Activated T-cell treated with anti-CD3 and anti-CD28 coated beads, Interleukin-2, amount 50 U/mL, for 4 hours (primary cell): ENCODE measurements at regions not wholly inside any gene's neighbourhood (a gene's known extent, or its start where the extent isn't known, plus 50 kb on each side); places are given as distances from the start of the nearest gene placed in this dataset.
"Not testable (repeated sequence)": the region's sequence is repeated elsewhere in the genome, so short reads cannot be mapped to it uniquely, and the experiment has no call there.

Experiments
- ATAC-seq, 2 donors: fragments of 200-7000 bp; cut with Tn5 transposase; one replicate each; pipeline ENCODE4 v1.10.0; 2021
- DNase-seq: peaks from one replicate; pipeline ENCODE4 v3.0.0-alpha.2; 2020
- H3K27me3 Mint-ChIP-seq: one replicate; pipeline ENCODE4 v1.8.0; 2021; ENCODE audit warnings: low read depth, mixed read lengths
- H3K36me3 Mint-ChIP-seq: one replicate; pipeline ENCODE4 v1.8.0; 2022; ENCODE audit warnings: mixed read lengths; ENCODE audit not compliant: insufficient read depth
- H3K4me1 Mint-ChIP-seq: one replicate; pipeline ENCODE4 v1.8.0; 2021; ENCODE audit warnings: low read depth, mixed read lengths
- H3K4me3 Mint-ChIP-seq: one replicate; pipeline ENCODE4 v1.8.0; 2021; ENCODE audit warnings: mild to moderate bottlenecking, moderate library complexity, mixed read lengths
- H3K9me3 Mint-ChIP-seq: one replicate; pipeline ENCODE4 v1.8.0; 2021; ENCODE audit warnings: mixed read lengths

DNA sequence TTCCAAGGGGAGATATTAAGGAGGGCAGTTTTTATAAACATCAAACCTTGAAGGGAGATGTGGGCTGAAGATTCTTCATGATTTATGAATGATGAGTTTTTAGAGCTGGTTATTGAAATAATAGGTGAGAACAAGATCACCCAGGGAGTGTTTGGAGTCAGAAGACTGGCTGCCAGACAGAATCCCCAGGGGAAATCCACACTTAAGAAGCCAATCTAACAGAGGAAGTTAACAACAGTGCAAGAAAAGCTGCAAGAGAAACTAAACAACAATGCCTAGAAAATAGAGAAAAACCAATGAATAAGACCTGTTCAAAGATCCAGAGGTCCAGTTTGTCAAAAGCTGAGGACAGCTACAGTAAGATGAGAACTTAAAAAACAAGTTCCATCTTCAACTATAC, 167.9 kb upstream of the MAN1A1 start:
- no peak overlapping the region for H3K4me3 Mint-ChIP-seq
- no peaks in the 10 kb centered on the region for H3K36me3 Mint-ChIP-seq
- ATAC-seq (no peak), DNase-seq (no peak)
- H3K27me3 Mint-ChIP-seq = no peaks in the 10 kb centered on the region
- H3K9me3 Mint-ChIP-seq = no peaks in the 10 kb centered on the region
- no peaks in the 10 kb centered on the region for H3K4me1 Mint-ChIP-seq

DNA sequence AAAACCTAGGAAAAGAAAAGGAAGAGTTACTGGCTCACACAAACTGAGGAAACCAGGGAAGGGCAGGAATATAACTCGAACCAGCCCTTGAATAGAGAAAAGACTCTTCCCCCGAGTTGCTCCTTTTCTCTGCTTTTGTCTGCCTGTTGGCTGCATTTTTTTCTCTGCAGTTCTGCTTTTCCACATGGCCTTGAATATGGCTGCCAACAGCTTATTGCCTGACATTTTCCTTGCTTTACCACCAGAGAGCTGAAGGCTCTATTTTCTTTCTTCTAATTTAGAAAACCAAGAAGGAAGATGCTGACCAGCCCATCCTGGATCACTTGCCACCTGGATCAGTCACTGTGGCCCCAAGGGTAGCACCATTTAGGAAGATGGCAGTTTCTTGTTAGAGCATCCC, 164.8 kb upstream of the MAN1A1 start:
- no peak for DNase-seq
- Mint-ChIP-seq H3K4me3 (no peak overlapping the region), H3K4me1 (no peaks in the 10 kb centered on the region), H3K36me3 (no peaks in the 10 kb centered on the region), H3K27me3 (peaks cover 3% of the 10 kb centered on the region), H3K9me3 (no peaks in the 10 kb centered on the region)
- ATAC-seq = no peak

DNA sequence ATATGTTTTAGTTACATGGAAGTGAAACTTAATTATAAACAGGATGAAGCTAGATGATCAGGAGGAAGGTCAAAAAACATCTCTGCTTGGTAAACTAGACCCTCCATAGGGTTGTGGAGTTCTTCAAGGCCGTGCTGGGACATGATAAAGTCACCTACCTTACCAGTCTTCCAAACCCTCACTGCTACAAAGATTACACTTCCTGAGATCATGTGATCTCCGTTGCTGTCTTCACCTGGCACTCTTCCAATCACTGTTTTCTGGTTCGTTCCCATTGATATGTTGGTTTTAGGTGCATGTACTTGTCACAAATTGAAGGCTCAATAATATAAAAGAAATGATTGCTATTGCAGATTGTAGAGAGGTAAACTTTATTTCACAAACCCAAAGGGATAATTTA, 161.5 kb upstream of the MAN1A1 start:
- H3K27me3 Mint-ChIP-seq = peaks cover 3% of the 10 kb centered on the region
- DNase-seq (no peak), ATAC-seq (no peak)
- H3K4me3 Mint-ChIP-seq = no peak overlapping the region
- no peaks in the 10 kb centered on the region for H3K4me1 Mint-ChIP-seq
- no peaks in the 10 kb centered on the region for H3K9me3 Mint-ChIP-seq
- no peaks in the 10 kb centered on the region for H3K36me3 Mint-ChIP-seq

DNA sequence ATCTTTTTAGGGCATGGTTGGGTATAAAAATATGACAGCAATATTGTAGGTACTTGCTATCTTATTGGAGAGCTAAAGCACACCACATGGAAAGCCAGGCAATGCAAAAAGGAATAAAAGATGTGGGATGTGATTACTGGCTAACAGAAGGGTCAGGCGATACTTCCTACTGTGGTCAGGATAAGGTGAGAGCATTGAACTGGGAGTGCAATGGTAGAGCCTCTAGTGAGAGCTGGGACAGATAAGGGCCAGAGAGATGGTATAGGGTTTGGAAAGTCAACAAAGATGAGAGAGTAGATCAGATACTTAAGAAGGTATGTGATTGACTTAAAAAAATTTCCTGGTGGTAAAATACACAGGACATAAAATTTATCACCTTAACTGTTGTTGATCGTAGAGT, 160.7 kb upstream of the MAN1A1 start:
- DNase-seq (no peak), ATAC-seq (no peak)
- peaks cover 3% of the 10 kb centered on the region for H3K27me3 Mint-ChIP-seq
- no peak overlapping the region for H3K4me3 Mint-ChIP-seq
- no peaks in the 10 kb centered on the region for H3K36me3 Mint-ChIP-seq
- H3K4me1 Mint-ChIP-seq = no peaks in the 10 kb centered on the region
- H3K9me3 Mint-ChIP-seq = no peaks in the 10 kb centered on the region

DNA sequence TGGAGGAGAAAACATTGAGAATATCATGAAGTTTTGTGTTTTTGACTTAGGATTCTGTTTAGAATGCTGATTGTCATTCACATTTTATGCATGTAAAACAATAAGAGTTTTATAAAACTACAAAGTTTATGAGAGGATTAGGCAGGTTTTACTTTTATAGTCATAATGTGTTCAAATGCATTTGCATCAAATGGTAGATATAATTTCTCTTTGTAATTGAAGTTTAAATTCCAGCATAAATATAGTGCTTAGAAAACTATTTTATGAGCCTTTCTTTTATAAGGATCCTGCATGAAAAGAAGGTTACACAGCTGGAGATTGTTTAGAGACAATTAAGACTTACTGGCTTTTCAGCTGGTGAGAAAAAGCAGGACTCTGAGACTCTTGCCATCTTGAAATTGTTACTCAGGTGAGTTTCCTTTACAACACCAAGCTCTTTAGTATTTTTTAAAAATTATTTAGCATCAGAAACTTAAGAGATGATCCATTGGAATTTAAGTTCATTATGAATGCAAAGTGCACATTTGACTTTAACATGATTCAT, 157.1 kb upstream of the MAN1A1 start:
- Mint-ChIP-seq H3K27me3 (peaks cover 3% of the 10 kb centered on the region), H3K9me3 (no peaks in the 10 kb centered on the region), H3K36me3 (no peaks in the 10 kb centered on the region), H3K4me1 (no peaks in the 10 kb centered on the region), H3K4me3 (no peak overlapping the region)
- no peak for ATAC-seq
- DNase-seq = no peak

DNA sequence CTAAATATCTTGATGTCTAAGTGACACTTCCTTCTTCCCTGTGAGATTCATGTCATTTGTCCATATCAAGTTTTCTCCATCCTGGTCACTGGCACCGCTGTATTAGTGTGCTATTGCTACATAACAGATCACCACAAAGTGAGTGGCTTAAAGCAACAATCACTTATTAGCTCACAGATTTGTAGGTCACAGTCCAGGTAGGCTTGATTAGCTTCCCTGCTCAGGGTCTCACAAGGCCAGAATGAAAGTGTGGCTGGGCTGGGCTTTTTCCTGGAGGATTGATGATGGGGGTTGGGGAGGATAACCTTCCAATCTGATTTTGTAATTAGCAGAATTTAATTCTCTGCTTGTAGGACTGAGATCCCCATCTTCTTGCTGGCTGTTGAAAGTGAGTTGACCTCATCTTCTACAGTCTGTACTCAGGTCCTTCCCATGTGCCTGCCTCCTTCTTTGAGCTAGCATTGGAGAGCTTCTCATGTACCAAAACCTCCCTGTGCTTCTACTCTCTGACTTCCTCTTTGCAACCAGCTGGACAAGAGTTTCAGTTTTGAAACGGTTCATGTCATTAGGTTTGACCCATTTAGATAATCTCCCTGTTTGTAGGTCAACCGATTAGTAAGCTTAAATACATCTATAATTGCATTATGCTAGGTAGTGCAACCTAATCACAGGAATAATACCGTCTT, 152.4 kb upstream of the MAN1A1 start:
- Mint-ChIP-seq H3K4me3 (no peak overlapping the region), H3K36me3 (no peaks in the 10 kb centered on the region), H3K4me1 (no peaks in the 10 kb centered on the region), H3K9me3 (no peaks in the 10 kb centered on the region), H3K27me3 (no peaks in the 10 kb centered on the region)
- no peak for ATAC-seq
- no peak for DNase-seq

DNA sequence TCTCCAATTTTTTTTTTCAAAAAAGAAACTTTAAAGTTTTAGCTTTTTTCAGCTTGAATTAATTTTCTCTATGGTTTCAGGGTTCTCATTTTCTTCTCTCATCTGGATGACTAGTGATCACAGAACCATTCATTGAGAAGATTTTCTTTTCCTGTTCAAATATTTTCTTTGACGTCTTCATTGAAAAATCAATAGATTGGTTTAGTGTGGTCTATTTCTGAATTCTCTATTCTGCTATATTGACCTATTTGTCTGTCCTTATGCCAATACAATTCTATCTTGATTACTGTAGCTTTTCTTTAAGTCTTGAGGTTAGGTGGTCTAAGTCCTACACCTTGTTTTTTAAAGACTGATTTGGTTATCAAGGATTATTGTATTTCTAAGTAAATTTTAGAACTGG, 150.2 kb upstream of the MAN1A1 start:
- no peaks in the 10 kb centered on the region for H3K4me1 Mint-ChIP-seq
- no peak overlapping the region for H3K4me3 Mint-ChIP-seq
- H3K36me3 Mint-ChIP-seq = no peaks in the 10 kb centered on the region

DNA sequence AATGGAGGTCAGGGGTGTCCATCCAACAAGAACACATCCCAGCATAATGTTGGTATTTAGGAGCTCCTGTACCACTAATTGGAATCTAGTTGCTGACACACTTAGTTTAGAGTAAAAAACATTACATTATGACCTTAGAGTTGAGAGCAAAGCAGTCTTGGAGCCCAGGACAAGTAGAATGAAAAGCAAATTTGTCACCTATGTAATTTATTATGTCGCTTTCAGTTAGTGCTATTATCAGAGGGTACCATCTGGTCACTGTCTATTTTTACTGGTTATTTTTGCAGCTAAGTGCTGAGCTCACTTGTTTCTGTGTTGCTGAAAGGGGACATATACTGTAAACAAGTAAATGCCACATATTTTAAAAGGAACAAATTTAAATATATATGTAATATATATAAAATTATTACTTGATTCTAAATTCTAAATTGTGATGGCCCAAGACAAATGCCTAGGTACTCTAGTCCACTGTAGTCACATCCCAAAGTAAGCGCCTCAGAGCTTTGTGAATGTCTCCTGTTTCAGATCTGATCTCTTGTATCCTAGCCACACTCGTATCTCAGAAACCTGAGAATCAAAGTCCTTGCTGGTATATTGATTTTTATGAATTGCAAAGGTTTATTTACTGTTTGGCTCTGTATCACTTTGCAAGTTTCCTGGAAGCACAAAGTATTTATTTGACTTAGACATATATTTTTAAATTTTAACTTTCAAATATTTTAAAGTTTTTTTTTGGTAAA, 148.6 kb upstream of the MAN1A1 start:
- no peaks in the 10 kb centered on the region for H3K9me3 Mint-ChIP-seq
- no peak overlapping the region for H3K4me3 Mint-ChIP-seq
- no peaks in the 10 kb centered on the region for H3K4me1 Mint-ChIP-seq
- DNase-seq (no peak), ATAC-seq (no peak)
- H3K27me3 Mint-ChIP-seq = no peaks in the 10 kb centered on the region
- no peaks in the 10 kb centered on the region for H3K36me3 Mint-ChIP-seq

More for the DNA sequence above, 150.2 kb upstream of the MAN1A1 start:
- H3K27me3 Mint-ChIP-seq = no peaks in the 10 kb centered on the region
- DNase-seq = no peak
- H3K9me3 Mint-ChIP-seq = no peaks in the 10 kb centered on the region
- no peak for ATAC-seq

DNA sequence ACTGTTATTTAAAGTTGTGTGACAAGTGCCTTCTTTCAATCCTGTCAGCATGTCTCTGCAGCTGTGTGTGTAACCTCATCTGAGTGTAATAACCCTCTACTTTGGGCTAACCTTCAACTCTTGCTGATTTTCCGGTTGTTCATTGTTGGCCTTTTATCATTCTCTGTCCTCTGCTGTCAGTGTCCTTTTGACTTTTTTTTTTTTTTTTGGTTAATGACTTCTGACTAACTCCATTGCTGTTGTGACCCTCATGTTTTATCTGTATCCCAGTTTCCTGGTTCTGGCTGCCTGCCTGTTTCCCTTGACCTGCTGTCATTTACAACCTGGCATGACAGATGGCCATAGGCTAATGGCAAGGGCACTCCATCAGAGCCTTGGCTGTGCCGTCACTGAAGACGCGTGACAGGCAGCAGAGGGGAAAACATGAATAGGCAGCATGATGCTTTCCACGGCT, 145.7 kb upstream of the MAN1A1 start:
- DNase-seq (no peak), ATAC-seq (no peak)
- peaks cover 4% of the 10 kb centered on the region for H3K9me3 Mint-ChIP-seq
- no peaks in the 10 kb centered on the region for H3K36me3 Mint-ChIP-seq
- H3K27me3 Mint-ChIP-seq = no peaks in the 10 kb centered on the region
- H3K4me3 Mint-ChIP-seq = no peak overlapping the region
- H3K4me1 Mint-ChIP-seq = peaks cover 2% of the 10 kb centered on the region

DNA sequence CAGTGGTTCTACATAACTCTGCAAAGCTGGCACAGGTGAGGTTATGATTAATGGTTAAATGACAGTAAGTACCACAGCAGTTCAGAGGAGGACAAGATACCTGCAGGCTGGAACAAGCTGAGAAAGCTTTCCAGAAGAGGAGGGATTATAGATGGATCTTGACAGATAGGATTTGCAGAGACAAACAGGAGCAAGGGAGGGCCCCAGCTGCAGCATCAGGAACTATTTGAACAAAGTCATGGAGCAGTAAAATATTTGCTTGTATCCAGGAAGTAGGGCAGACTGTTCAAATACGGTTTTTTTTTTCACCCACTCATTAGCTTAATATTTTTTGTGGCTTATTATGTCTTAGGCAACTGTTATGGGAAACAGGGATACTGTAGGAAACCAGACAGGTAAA, 144.4 kb upstream of the MAN1A1 start:
- no peak overlapping the region for H3K4me3 Mint-ChIP-seq
- peaks cover 7% of the 10 kb centered on the region for H3K9me3 Mint-ChIP-seq
- DNase-seq (no peak), ATAC-seq (no peak)
- H3K4me1 Mint-ChIP-seq = peaks cover 7% of the 10 kb centered on the region
- no peaks in the 10 kb centered on the region for H3K27me3 Mint-ChIP-seq
- no peaks in the 10 kb centered on the region for H3K36me3 Mint-ChIP-seq

DNA sequence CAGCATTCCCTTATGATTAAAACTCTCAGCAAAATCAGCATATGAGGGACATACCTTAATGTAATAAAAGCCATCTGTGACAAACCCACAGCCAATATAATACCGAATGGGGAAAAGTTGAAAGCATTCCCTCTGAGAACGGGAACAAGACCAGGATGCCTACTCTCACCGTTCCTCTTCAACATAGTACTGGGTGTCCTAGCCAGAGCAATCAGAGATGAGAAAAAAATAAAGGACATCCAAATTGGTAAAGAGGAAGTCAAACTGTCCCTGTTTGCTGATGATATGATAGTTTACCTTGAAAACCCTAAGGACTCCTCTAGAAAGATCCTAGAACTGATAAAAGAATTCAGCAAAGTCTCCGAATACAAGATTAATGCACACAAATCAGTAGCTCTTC, 141.6 kb upstream of the MAN1A1 start:
- ATAC-seq = not testable (repeated sequence)

DNA sequence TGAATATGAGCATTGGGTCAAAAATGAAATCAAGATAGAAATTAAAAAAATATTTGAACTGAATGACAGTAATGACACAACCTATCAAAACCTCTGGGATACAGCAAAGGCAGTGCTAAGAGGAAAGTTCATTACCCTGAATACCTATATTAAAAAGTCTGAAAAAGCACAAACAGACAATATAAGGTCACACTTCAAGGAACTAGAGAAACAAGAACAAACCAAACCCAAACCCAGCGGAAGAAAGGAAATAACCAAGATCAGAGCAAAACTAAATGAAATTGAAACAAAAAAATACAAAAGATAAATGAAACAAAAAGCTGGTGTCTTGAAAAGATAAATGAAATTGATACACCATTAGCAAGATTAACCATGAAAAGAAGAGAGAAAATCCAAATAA, 140.5 kb upstream of the MAN1A1 start:
- H3K27me3 Mint-ChIP-seq, H3K4me1 Mint-ChIP-seq, ATAC-seq, H3K4me3 Mint-ChIP-seq, H3K36me3 Mint-ChIP-seq, H3K9me3 Mint-ChIP-seq, DNase-seq: not testable (repeated sequence)

More for the DNA sequence above, 141.6 kb upstream of the MAN1A1 start:
- not testable (repeated sequence) for H3K9me3 Mint-ChIP-seq, H3K27me3 Mint-ChIP-seq, H3K4me1 Mint-ChIP-seq, H3K4me3 Mint-ChIP-seq, H3K36me3 Mint-ChIP-seq, DNase-seq

DNA sequence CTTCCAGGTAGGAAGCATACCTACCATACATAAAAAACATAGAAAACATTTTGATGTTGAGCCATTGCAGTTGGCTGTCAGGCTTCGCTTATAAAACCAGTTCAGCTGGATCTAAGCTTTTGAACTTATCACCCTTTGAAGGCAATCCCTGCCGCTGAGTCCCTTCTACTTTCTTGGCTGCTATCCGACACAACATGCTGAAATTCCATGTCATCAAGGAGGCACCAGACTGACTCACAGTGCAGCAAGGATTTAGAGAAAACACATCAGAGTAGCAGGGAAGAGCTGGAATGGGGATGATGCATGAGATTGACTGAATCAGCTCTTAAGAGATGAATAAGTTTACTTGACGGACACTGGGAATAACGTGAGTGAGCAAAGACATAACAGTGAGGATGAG, 135.0 kb upstream of the MAN1A1 start:
- ATAC-seq = no peak
- Mint-ChIP-seq H3K27me3 (peaks cover 10% of the 10 kb centered on the region), H3K9me3 (no peaks in the 10 kb centered on the region), H3K4me3 (no peak overlapping the region), H3K4me1 (peaks cover 2% of the 10 kb centered on the region), H3K36me3 (peaks cover 2% of the 10 kb centered on the region)
- DNase-seq = no peak

DNA sequence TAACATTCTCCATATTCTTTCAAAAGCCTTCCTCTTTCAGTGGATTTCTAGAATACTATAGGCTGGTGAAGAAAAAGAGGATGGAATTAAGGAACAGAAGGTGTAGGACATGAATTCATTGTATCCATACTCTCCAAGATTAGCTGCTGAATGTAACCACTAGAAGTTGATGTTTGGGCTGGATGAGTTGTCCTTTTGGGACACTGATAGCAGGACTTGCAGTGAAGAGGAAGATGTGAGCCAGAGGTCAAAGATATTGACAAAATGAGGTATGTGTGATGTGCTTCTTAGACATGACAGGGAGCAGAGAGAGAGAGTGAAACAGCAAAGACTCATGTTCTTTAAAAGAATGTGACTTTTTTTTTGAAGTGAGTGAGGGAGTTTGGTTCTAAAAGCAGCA, 134.3 kb upstream of the MAN1A1 start:
- Mint-ChIP-seq H3K4me1 (no peaks in the 10 kb centered on the region), H3K27me3 (peaks cover 10% of the 10 kb centered on the region), H3K9me3 (no peaks in the 10 kb centered on the region), H3K4me3 (no peak overlapping the region), H3K36me3 (peaks cover 2% of the 10 kb centered on the region)
- no peak for DNase-seq
- no peak for ATAC-seq

DNA sequence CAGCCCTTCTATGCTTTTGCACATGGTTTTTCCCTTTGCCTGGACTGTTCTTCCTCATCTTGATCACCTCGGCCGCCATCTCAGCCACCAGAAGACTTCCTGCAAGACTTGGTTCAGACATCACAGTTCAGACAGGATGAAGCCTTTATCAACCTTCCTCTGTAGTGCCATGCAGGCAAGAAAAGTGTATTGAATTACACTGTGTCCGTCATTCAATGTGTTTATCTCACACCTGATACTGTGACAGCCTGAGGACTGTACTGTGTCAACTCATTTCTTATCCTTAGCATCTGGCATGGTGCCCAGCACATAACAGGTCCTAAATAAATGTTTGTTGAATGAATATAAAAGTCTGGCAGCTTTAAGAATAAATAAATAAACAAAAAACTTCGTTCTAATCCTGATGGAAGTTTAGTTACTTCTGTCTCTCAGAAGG, 133.3 kb upstream of the MAN1A1 start:
- Mint-ChIP-seq H3K36me3 (peaks cover 2% of the 10 kb centered on the region), H3K27me3 (peaks cover 10% of the 10 kb centered on the region), H3K9me3 (no peaks in the 10 kb centered on the region), H3K4me3 (no peak overlapping the region), H3K4me1 (no peaks in the 10 kb centered on the region)
- DNase-seq (no peak), ATAC-seq (no peak)
